Stimulated activated naive CD8-positive, alpha-beta T cell treated with anti-CD3 and anti-CD28 coated beads, Interleukin-15, Interleukin-2, amounts not matched to agents 100 ng/mL and 50 ng/mL, for 24 hours (primary cell): ENCODE measurements at regions not wholly inside any gene's neighbourhood (a gene's known extent, or its start where the extent isn't known, plus 50 kb on each side); places are given as distances from the start of the nearest gene placed in this dataset.

Experiments used
- H3K27ac Mint-ChIP-seq: one replicate; pipeline ENCODE4 v1.8.0; 2021; ENCODE audit warnings: mild to moderate bottlenecking, mixed read lengths
- H3K27me3 Mint-ChIP-seq: one replicate; pipeline ENCODE4 v1.8.0; 2021; ENCODE audit warnings: mixed read lengths
- H3K36me3 Mint-ChIP-seq: one replicate; pipeline ENCODE4 v1.8.0; 2021; ENCODE audit warnings: low read depth, mixed read lengths
- H3K4me1 Mint-ChIP-seq: one replicate; pipeline ENCODE4 v1.8.0; 2021; ENCODE audit warnings: low read depth, mixed read lengths
- H3K4me3 Mint-ChIP-seq: one replicate; pipeline ENCODE4 v1.8.0; 2021; ENCODE audit warnings: mild to moderate bottlenecking, mixed read lengths
- H3K9me3 Mint-ChIP-seq: one replicate; pipeline ENCODE4 v1.8.0; 2021; ENCODE audit warnings: mixed read lengths

GRCh38 chr14:103199124-103199523 is 75.9 kb downstream of the TNFAIP2 start:
- H3K4me3 Mint-ChIP-seq: no peak overlapping the region
- H3K4me1 Mint-ChIP-seq: no peaks in the 10 kb centered on the region
- no peak overlapping the region for H3K27ac Mint-ChIP-seq
- peaks cover 6% of the 10 kb centered on the region for H3K9me3 Mint-ChIP-seq
- H3K27me3 Mint-ChIP-seq: peaks cover 16% of the 10 kb centered on the region
- no peaks in the 10 kb centered on the region for H3K36me3 Mint-ChIP-seq

- Mint-ChIP-seq H3K27me3 (peaks cover 21% of the 10 kb centered on the region), H3K9me3 (peaks cover 12% of the 10 kb centered on the region), H3K36me3 (no peaks in the 10 kb centered on the region), H3K27ac (no peak overlapping the region), H3K4me3 (no peak overlapping the region), H3K4me1 (no peaks in the 10 kb centered on the region)
These were observed 78.5 kb downstream of the TNFAIP2 start for GRCh38 chr14:103201801-103202200.

GRCh38 chr14:103204852-103205540 is 81.7 kb downstream of the TNFAIP2 start:
- H3K27ac Mint-ChIP-seq: no peak overlapping the region
- peaks cover 12% of the 10 kb centered on the region for H3K9me3 Mint-ChIP-seq
- H3K4me1 Mint-ChIP-seq: no peaks in the 10 kb centered on the region
- H3K4me3 Mint-ChIP-seq: no peak overlapping the region
- peaks cover 35% of the 10 kb centered on the region for H3K27me3 Mint-ChIP-seq
- H3K36me3 Mint-ChIP-seq: no peaks in the 10 kb centered on the region

GRCh38 chr14:103205541-103205906 is 82.3 kb downstream of the TNFAIP2 start:
- H3K36me3 Mint-ChIP-seq: no peaks in the 10 kb centered on the region
- no peak overlapping the region for H3K27ac Mint-ChIP-seq
- H3K9me3 Mint-ChIP-seq: peaks cover 12% of the 10 kb centered on the region
- no peaks in the 10 kb centered on the region for H3K4me1 Mint-ChIP-seq
- peaks cover 37% of the 10 kb centered on the region for H3K27me3 Mint-ChIP-seq
- H3K4me3 Mint-ChIP-seq: no peak overlapping the region

- H3K27ac Mint-ChIP-seq: no peak overlapping the region
These were observed 82.8 kb downstream of the TNFAIP2 start for GRCh38 chr14:103206023-103206481.

GRCh38 chr14:103206836-103207387 is 83.7 kb downstream of the TNFAIP2 start:
- Mint-ChIP-seq H3K36me3 (no peaks in the 10 kb centered on the region), H3K4me3 (no peak overlapping the region), H3K27ac (no peak overlapping the region), H3K27me3 (peaks cover 41% of the 10 kb centered on the region), H3K4me1 (no peaks in the 10 kb centered on the region), H3K9me3 (peaks cover 12% of the 10 kb centered on the region)

More at GRCh38 chr14:103206023-103206481, 82.8 kb downstream of the TNFAIP2 start:
- H3K4me3 Mint-ChIP-seq: no peak overlapping the region
- peaks cover 37% of the 10 kb centered on the region for H3K27me3 Mint-ChIP-seq
- H3K4me1 Mint-ChIP-seq: no peaks in the 10 kb centered on the region
- H3K36me3 Mint-ChIP-seq: no peaks in the 10 kb centered on the region
- peaks cover 12% of the 10 kb centered on the region for H3K9me3 Mint-ChIP-seq

GRCh38 chr14:103207388-103208072 is 84.3 kb downstream of the TNFAIP2 start:
- Mint-ChIP-seq H3K27ac (no peak overlapping the region), H3K9me3 (peaks cover 12% of the 10 kb centered on the region), H3K4me1 (no peaks in the 10 kb centered on the region), H3K4me3 (no peak overlapping the region), H3K36me3 (no peaks in the 10 kb centered on the region), H3K27me3 (peaks cover 43% of the 10 kb centered on the region)

- Mint-ChIP-seq H3K27me3 (peaks cover 48% of the 10 kb centered on the region), H3K4me3 (no peak overlapping the region), H3K36me3 (no peaks in the 10 kb centered on the region), H3K4me1 (no peaks in the 10 kb centered on the region), H3K27ac (no peak overlapping the region), H3K9me3 (peaks cover 7% of the 10 kb centered on the region)
These were observed 85.8 kb downstream of the TNFAIP2 start for GRCh38 chr14:103209054-103209453.

GRCh38 chr14:103209506-103209905 is 86.2 kb downstream of the TNFAIP2 start:
- Mint-ChIP-seq H3K4me1 (no peaks in the 10 kb centered on the region), H3K4me3 (no peak overlapping the region), H3K27ac (no peak overlapping the region), H3K27me3 (peaks cover 46% of the 10 kb centered on the region), H3K36me3 (no peaks in the 10 kb centered on the region), H3K9me3 (peaks cover 5% of the 10 kb centered on the region)

GRCh38 chr14:103213331-103213730 is 90.1 kb downstream of the TNFAIP2 start:
- Mint-ChIP-seq H3K4me1 (no peaks in the 10 kb centered on the region), H3K27ac (no peak overlapping the region), H3K27me3 (peaks cover 48% of the 10 kb centered on the region), H3K36me3 (no peaks in the 10 kb centered on the region), H3K4me3 (no peak overlapping the region), H3K9me3 (no peaks in the 10 kb centered on the region)

GRCh38 chr14:103214461-103214958 is 91.2 kb downstream of the TNFAIP2 start:
- H3K27ac Mint-ChIP-seq: no peak overlapping the region

GRCh38 chr14:103216399-103216798 is 93.1 kb downstream of the TNFAIP2 start:
- Mint-ChIP-seq H3K36me3 (no peaks in the 10 kb centered on the region), H3K27me3 (peaks cover 43% of the 10 kb centered on the region), H3K4me1 (no peaks in the 10 kb centered on the region), H3K27ac (no peak overlapping the region), H3K4me3 (no peak overlapping the region), H3K9me3 (no peaks in the 10 kb centered on the region)

More at GRCh38 chr14:103214461-103214958, 91.2 kb downstream of the TNFAIP2 start:
- peaks cover 44% of the 10 kb centered on the region for H3K27me3 Mint-ChIP-seq
- H3K9me3 Mint-ChIP-seq: no peaks in the 10 kb centered on the region
- H3K4me1 Mint-ChIP-seq: no peaks in the 10 kb centered on the region
- no peaks in the 10 kb centered on the region for H3K36me3 Mint-ChIP-seq
- H3K4me3 Mint-ChIP-seq: no peak overlapping the region

- no peak overlapping the region for H3K27ac Mint-ChIP-seq
- peaks cover 46% of the 10 kb centered on the region for H3K27me3 Mint-ChIP-seq
- no peaks in the 10 kb centered on the region for H3K4me1 Mint-ChIP-seq
- H3K9me3 Mint-ChIP-seq: no peaks in the 10 kb centered on the region
- H3K4me3 Mint-ChIP-seq: no peak overlapping the region
- H3K36me3 Mint-ChIP-seq: no peaks in the 10 kb centered on the region
These were observed 93.6 kb downstream of the TNFAIP2 start for GRCh38 chr14:103216857-103217256.

GRCh38 chr14:103217538-103217937 is 94.3 kb downstream of the TNFAIP2 start:
- no peak overlapping the region for H3K27ac Mint-ChIP-seq
- no peaks in the 10 kb centered on the region for H3K9me3 Mint-ChIP-seq
- H3K4me1 Mint-ChIP-seq: no peaks in the 10 kb centered on the region
- no peak overlapping the region for H3K4me3 Mint-ChIP-seq
- H3K27me3 Mint-ChIP-seq: peaks cover 46% of the 10 kb centered on the region
- H3K36me3 Mint-ChIP-seq: no peaks in the 10 kb centered on the region
